ENCODE measurements at regions not wholly inside any gene's neighbourhood (a gene's known extent, or its start where the extent isn't known, plus 50 kb on each side); places are given as distances from the start of the nearest gene placed in this dataset.
A peak's percentile ranks its signal among the peaks of the same experiment; 100 is the strongest.

DNA sequence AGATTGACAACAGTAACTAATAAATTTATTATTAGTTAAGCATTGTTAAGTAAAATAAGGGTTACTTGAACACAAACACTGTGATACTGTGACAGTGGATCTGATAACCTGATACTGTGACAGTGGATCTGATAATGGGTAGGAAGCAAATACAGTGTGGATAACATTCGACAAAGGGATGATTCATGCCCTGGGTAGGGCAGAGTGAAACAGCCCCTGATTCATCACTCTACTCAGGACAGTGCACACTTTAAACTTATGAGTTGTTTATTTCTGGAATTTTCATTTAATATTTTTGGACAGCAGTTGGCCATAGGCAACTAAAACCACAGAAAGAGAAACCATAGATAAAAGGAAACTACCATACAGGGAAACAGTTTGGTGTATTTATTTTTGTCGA is 60.8 kb upstream of the CTSC start:
- Histone ChIP-seq H3K9me3 (ENCODE audit: control insufficient read depth, insufficient read depth, low read depth, low read length) (no peaks in the 10 kb centered on the region), H3K27me3 (ENCODE audit: control insufficient read depth, insufficient read depth, low read length) (no peaks in the 10 kb centered on the region), H3K27ac (ENCODE audit: insufficient read depth, low read length) (no peak overlapping the region), H3K9ac (ENCODE audit: insufficient read depth, low read length) (no peak overlapping the region), H3K4me1 (ENCODE audit: control insufficient read depth, extremely low read depth, insufficient read depth, low read length) (peaks cover 13% of the 10 kb centered on the region), H3K79me2 (ENCODE audit: control insufficient read depth, insufficient read depth, low read length) (no peaks in the 10 kb centered on the region), H3K4me2 (ENCODE audit: extremely low read depth, insufficient read depth, low read length) (peak overlapping the region; percentile 46), H2AFZ (ENCODE audit: low read length) (no peak overlapping the region), H4K20me1 (ENCODE audit: control insufficient read depth, extremely low read depth, insufficient read depth, low read length) (no peaks in the 10 kb centered on the region), H3K4me3 (replicated peaks in 1 of 4; ENCODE audit: control extremely low read depth in 1 of 4, insufficient read depth in 1 of 4, low read depth in 3 of 4, low read length in 4 of 4) (no peak overlapping the region), H3K36me3 (ENCODE audit: control insufficient read depth, insufficient read depth, low read length) (no peaks in the 10 kb centered on the region)
- peak; percentile 46 to 76 for DNase-seq (ENCODE audit: low read depth in 2 of 2)
- TF ChIP-seq, protein P1, sequence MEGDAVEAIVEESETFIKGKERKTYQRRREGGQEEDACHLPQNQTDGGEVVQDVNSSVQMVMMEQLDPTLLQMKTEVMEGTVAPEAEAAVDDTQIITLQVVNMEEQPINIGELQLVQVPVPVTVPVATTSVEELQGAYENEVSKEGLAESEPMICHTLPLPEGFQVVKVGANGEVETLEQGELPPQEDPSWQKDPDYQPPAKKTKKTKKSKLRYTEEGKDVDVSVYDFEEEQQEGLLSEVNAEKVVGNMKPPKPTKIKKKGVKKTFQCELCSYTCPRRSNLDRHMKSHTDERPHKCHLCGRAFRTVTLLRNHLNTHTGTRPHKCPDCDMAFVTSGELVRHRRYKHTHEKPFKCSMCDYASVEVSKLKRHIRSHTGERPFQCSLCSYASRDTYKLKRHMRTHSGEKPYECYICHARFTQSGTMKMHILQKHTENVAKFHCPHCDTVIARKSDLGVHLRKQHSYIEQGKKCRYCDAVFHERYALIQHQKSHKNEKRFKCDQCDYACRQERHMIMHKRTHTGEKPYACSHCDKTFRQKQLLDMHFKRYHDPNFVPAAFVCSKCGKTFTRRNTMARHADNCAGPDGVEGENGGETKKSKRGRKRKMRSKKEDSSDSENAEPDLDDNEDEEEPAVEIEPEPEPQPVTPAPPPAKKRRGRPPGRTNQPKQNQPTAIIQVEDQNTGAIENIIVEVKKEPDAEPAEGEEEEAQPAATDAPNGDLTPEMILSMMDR (conservative IDR thresholded peaks at IDR 0.05 in 1 of 2, IDR thresholded peaks at IDR 0.05 in 1 of 2; ENCODE audit: low read depth in 1 of 2, low read length in 2 of 2): no peak
- no peak for TF ChIP-seq EZH2 (IDR thresholded peaks at IDR 0.05; ENCODE audit: low read length, missing control alignments)

DNA sequence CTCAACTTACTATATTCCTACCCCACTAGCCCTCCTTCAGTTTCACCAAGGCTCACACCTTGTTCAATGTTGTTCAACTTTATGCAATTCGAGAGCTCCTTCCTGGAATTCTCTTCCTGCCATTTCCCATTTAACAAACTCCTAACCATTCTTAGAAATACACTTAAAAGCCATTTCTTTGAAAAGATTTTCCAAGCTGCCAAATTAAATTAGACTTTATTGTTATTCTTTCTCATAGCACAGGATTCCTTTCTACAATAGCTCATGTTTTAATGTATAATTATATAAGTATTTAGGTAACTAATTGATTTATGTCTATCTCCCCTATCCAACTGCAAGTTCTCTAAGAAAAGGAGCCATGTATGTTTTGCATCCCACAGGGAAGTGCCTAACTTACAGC is 52.7 kb upstream of the CTSC start:
- Histone ChIP-seq H3K27me3 (ENCODE audit: control insufficient read depth, insufficient read depth, low read length) (no peaks in the 10 kb centered on the region), H3K4me2 (ENCODE audit: extremely low read depth, insufficient read depth, low read length) (no peak overlapping the region), H4K20me1 (ENCODE audit: control insufficient read depth, extremely low read depth, insufficient read depth, low read length) (no peaks in the 10 kb centered on the region), H2AFZ (ENCODE audit: low read length) (no peak overlapping the region), H3K79me2 (ENCODE audit: control insufficient read depth, insufficient read depth, low read length) (no peaks in the 10 kb centered on the region), H3K9me3 (ENCODE audit: control insufficient read depth, insufficient read depth, low read depth, low read length) (no peaks in the 10 kb centered on the region), H3K27ac (ENCODE audit: insufficient read depth, low read length) (no peak overlapping the region), H3K4me1 (ENCODE audit: control insufficient read depth, extremely low read depth, insufficient read depth, low read length) (no peaks in the 10 kb centered on the region), H3K36me3 (ENCODE audit: control insufficient read depth, insufficient read depth, low read length) (no peaks in the 10 kb centered on the region), H3K4me3 (replicated peaks in 1 of 4; ENCODE audit: control extremely low read depth in 1 of 4, insufficient read depth in 1 of 4, low read depth in 3 of 4, low read length in 4 of 4) (no peak overlapping the region), H3K9ac (ENCODE audit: insufficient read depth, low read length) (no peak overlapping the region)
- DNase-seq (ENCODE audit: low read depth in 2 of 2): no peak
- TF ChIP-seq, protein P1 (conservative IDR thresholded peaks at IDR 0.05 in 1 of 2, IDR thresholded peaks at IDR 0.05 in 1 of 2; ENCODE audit: low read depth in 1 of 2, low read length in 2 of 2): no peak
- no peak for TF ChIP-seq EZH2 (IDR thresholded peaks at IDR 0.05; ENCODE audit: low read length, missing control alignments)

DNA sequence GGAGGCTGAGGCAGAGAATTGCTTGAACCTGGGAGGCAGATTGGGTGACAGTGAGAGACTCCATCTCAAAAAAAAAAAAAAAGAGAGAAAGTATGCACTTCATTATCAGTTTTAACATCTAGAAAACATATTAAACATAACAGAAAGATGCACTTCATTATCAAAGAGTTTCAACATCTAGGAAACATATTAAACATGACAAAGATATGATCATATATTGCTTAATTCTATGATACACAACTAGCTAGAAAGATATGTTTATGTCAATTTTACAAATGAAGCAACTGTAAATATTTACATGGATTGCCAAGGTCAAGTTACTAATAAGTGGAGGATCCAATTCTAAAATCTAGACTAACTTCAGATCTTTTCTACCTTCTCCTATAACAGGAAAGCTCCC is 50.4 kb upstream of the CTSC start:
- no peak overlapping the region for H3K9ac ChIP-seq (ENCODE audit: insufficient read depth, low read length)
- TF ChIP-seq EZH2 (IDR thresholded peaks at IDR 0.05; ENCODE audit: low read length, missing control alignments): no peak
- TF ChIP-seq, protein P1 (conservative IDR thresholded peaks at IDR 0.05 in 1 of 2, IDR thresholded peaks at IDR 0.05 in 1 of 2; ENCODE audit: low read depth in 1 of 2, low read length in 2 of 2): no peak
- H2AFZ ChIP-seq (ENCODE audit: low read length): no peak overlapping the region
- no peak for DNase-seq (ENCODE audit: low read depth in 2 of 2)
- no peaks in the 10 kb centered on the region for H3K27me3 ChIP-seq (ENCODE audit: control insufficient read depth, insufficient read depth, low read length)
- no peaks in the 10 kb centered on the region for H4K20me1 ChIP-seq (ENCODE audit: control insufficient read depth, extremely low read depth, insufficient read depth, low read length)
- no peak overlapping the region for H3K4me2 ChIP-seq (ENCODE audit: extremely low read depth, insufficient read depth, low read length)
- H3K4me1 ChIP-seq (ENCODE audit: control insufficient read depth, extremely low read depth, insufficient read depth, low read length): peaks cover 4% of the 10 kb centered on the region
- no peaks in the 10 kb centered on the region for H3K9me3 ChIP-seq (ENCODE audit: control insufficient read depth, insufficient read depth, low read depth, low read length)
- no peak overlapping the region for H3K4me3 ChIP-seq (replicated peaks in 1 of 4; ENCODE audit: control extremely low read depth in 1 of 4, insufficient read depth in 1 of 4, low read depth in 3 of 4, low read length in 4 of 4)
- no peaks in the 10 kb centered on the region for H3K79me2 ChIP-seq (ENCODE audit: control insufficient read depth, insufficient read depth, low read length)
- H3K27ac ChIP-seq (ENCODE audit: insufficient read depth, low read length): no peak overlapping the region
- H3K36me3 ChIP-seq (ENCODE audit: control insufficient read depth, insufficient read depth, low read length): no peaks in the 10 kb centered on the region

Data from fibroblast of lung (primary cell).